Activated naive CD8-positive, alpha-beta T cell treated with anti-CD3 and anti-CD28 coated beads, Interleukin-2, amount 50 U/mL, for 24 hours (primary cell): ENCODE measurements at regions not wholly inside any gene's neighbourhood (a gene's known extent, or its start where the extent isn't known, plus 50 kb on each side); places are given as distances from the start of the nearest gene placed in this dataset.
"Not testable (repeated sequence)": the region's sequence is repeated elsewhere in the genome, so short reads cannot be mapped to it uniquely, and the experiment has no call there.

ENCODE experiments used
- ATAC-seq: fragments of 150-1000 bp; cut with Tn5 transposase; one replicate; pipeline ENCODE4 v1.10.0; 2021
- DNase-seq: peaks from one replicate; pipeline ENCODE4 v3.0.0; 2021
- H3K27ac Mint-ChIP-seq: one replicate; pipeline ENCODE4 v1.8.0; 2021; ENCODE audit warnings: mild to moderate bottlenecking, mixed read lengths
- H3K27me3 Mint-ChIP-seq: one replicate; pipeline ENCODE4 v1.8.0; 2021; ENCODE audit warnings: mixed read lengths
- H3K36me3 Mint-ChIP-seq: one replicate; pipeline ENCODE4 v1.8.0; 2021; ENCODE audit warnings: low read depth, mixed read lengths
- H3K4me1 Mint-ChIP-seq: one replicate; pipeline ENCODE4 v1.8.0; 2021; ENCODE audit warnings: mixed read lengths
- H3K4me3 Mint-ChIP-seq: one replicate; pipeline ENCODE4 v1.8.0; 2021; ENCODE audit warnings: mild to moderate bottlenecking, moderate library complexity, mixed read lengths
- H3K9me3 Mint-ChIP-seq: one replicate; pipeline ENCODE4 v1.8.0; 2021; ENCODE audit warnings: mixed read lengths

- H3K27me3 Mint-ChIP-seq = no peaks in the 10 kb centered on the region
- ATAC-seq (no peak), DNase-seq (no peak)
- no peaks in the 10 kb centered on the region for H3K36me3 Mint-ChIP-seq
- no peak overlapping the region for H3K27ac Mint-ChIP-seq
- H3K4me1 Mint-ChIP-seq = no peaks in the 10 kb centered on the region
- H3K9me3 Mint-ChIP-seq = peaks cover 5% of the 10 kb centered on the region
- no peak overlapping the region for H3K4me3 Mint-ChIP-seq
Measured at GRCh38 chr4:126894963-126895362, 737.8 kb upstream of the INTU start.

- no peak for ATAC-seq
Measured at GRCh38 chr4:126895988-126896570, 736.7 kb upstream of the INTU start.

GRCh38 chr4:126897038-126897437 lies 735.7 kb upstream of the INTU start:
- Mint-ChIP-seq H3K36me3 (no peaks in the 10 kb centered on the region), H3K27me3 (no peaks in the 10 kb centered on the region), H3K27ac (no peak overlapping the region), H3K9me3 (peaks cover 5% of the 10 kb centered on the region), H3K4me1 (no peaks in the 10 kb centered on the region), H3K4me3 (no peak overlapping the region)
- DNase-seq = no peak
- no peak for ATAC-seq

More at GRCh38 chr4:126895988-126896570, 736.7 kb upstream of the INTU start:
- Mint-ChIP-seq H3K9me3 (peaks cover 5% of the 10 kb centered on the region), H3K36me3 (no peaks in the 10 kb centered on the region), H3K4me1 (no peaks in the 10 kb centered on the region), H3K27me3 (no peaks in the 10 kb centered on the region), H3K27ac (no peak overlapping the region), H3K4me3 (no peak overlapping the region)
- no peak for DNase-seq

- Mint-ChIP-seq H3K4me3 (no peak overlapping the region), H3K4me1 (no peaks in the 10 kb centered on the region), H3K27ac (no peak overlapping the region), H3K27me3 (no peaks in the 10 kb centered on the region), H3K36me3 (no peaks in the 10 kb centered on the region), H3K9me3 (peaks cover 5% of the 10 kb centered on the region)
- ATAC-seq (no peak), DNase-seq (no peak)
Measured at GRCh38 chr4:126898815-126899214, 733.9 kb upstream of the INTU start.

- H3K36me3 Mint-ChIP-seq = no peaks in the 10 kb centered on the region
- no peak for ATAC-seq
- H3K4me1 Mint-ChIP-seq = no peaks in the 10 kb centered on the region
- no peak for DNase-seq
- H3K9me3 Mint-ChIP-seq = peaks cover 5% of the 10 kb centered on the region
- no peak overlapping the region for H3K27ac Mint-ChIP-seq
- H3K4me3 Mint-ChIP-seq = no peak overlapping the region
- no peaks in the 10 kb centered on the region for H3K27me3 Mint-ChIP-seq
Measured at GRCh38 chr4:126899331-126899801, 733.4 kb upstream of the INTU start.

- no peak for ATAC-seq
- H3K36me3 Mint-ChIP-seq = no peaks in the 10 kb centered on the region
Measured at GRCh38 chr4:126906466-126906865, 726.3 kb upstream of the INTU start.

GRCh38 chr4:126907389-126907788 lies 725.4 kb upstream of the INTU start:
- ATAC-seq = no peak
- Mint-ChIP-seq H3K27me3 (no peaks in the 10 kb centered on the region), H3K4me3 (no peak overlapping the region), H3K27ac (no peak overlapping the region), H3K4me1 (no peaks in the 10 kb centered on the region), H3K9me3 (peaks cover 10% of the 10 kb centered on the region), H3K36me3 (no peaks in the 10 kb centered on the region)
- no peak for DNase-seq

More at GRCh38 chr4:126906466-126906865, 726.3 kb upstream of the INTU start:
- Mint-ChIP-seq H3K27me3 (no peaks in the 10 kb centered on the region), H3K27ac (no peak overlapping the region), H3K4me1 (no peaks in the 10 kb centered on the region), H3K4me3 (no peak overlapping the region), H3K9me3 (peaks cover 10% of the 10 kb centered on the region)
- DNase-seq = no peak

- Mint-ChIP-seq H3K4me3 (no peak overlapping the region), H3K27ac (no peak overlapping the region), H3K4me1 (no peaks in the 10 kb centered on the region), H3K27me3 (no peaks in the 10 kb centered on the region), H3K9me3 (peaks cover 27% of the 10 kb centered on the region), H3K36me3 (no peaks in the 10 kb centered on the region)
- DNase-seq (no peak), ATAC-seq (no peak)
Measured at GRCh38 chr4:126916049-126916625, 716.6 kb upstream of the INTU start.

- H3K9me3 Mint-ChIP-seq = peaks cover 27% of the 10 kb centered on the region
- DNase-seq = no peak
- no peaks in the 10 kb centered on the region for H3K4me1 Mint-ChIP-seq
- H3K27ac Mint-ChIP-seq = no peak overlapping the region
- H3K4me3 Mint-ChIP-seq = no peak overlapping the region
- H3K27me3 Mint-ChIP-seq = no peaks in the 10 kb centered on the region
- no peaks in the 10 kb centered on the region for H3K36me3 Mint-ChIP-seq
- ATAC-seq = no peak
Measured at GRCh38 chr4:126916626-126917140, 716.1 kb upstream of the INTU start.

GRCh38 chr4:126922328-126922938 lies 710.3 kb upstream of the INTU start:
- not testable (repeated sequence) for H3K4me3 Mint-ChIP-seq, ATAC-seq, H3K27me3 Mint-ChIP-seq, H3K27ac Mint-ChIP-seq, H3K36me3 Mint-ChIP-seq, DNase-seq, H3K4me1 Mint-ChIP-seq
- H3K9me3 Mint-ChIP-seq = peaks cover 20% of the 10 kb centered on the region

GRCh38 chr4:126924237-126924636 lies 708.5 kb upstream of the INTU start:
- peaks cover 9% of the 10 kb centered on the region for H3K9me3 Mint-ChIP-seq
- no peaks in the 10 kb centered on the region for H3K36me3 Mint-ChIP-seq
- H3K27ac Mint-ChIP-seq = no peak overlapping the region
- DNase-seq (no peak), ATAC-seq (no peak)
- H3K4me1 Mint-ChIP-seq = no peaks in the 10 kb centered on the region
- H3K4me3 Mint-ChIP-seq = no peak overlapping the region
- H3K27me3 Mint-ChIP-seq = no peaks in the 10 kb centered on the region

- H3K4me3 Mint-ChIP-seq, H3K4me1 Mint-ChIP-seq, H3K27ac Mint-ChIP-seq, DNase-seq, H3K9me3 Mint-ChIP-seq, H3K27me3 Mint-ChIP-seq, ATAC-seq, H3K36me3 Mint-ChIP-seq: not testable (repeated sequence)
Measured at GRCh38 chr4:126930059-126930458, 702.7 kb upstream of the INTU start.

- Mint-ChIP-seq H3K36me3 (no peaks in the 10 kb centered on the region), H3K27ac (no peak overlapping the region), H3K4me3 (no peak overlapping the region), H3K27me3 (no peaks in the 10 kb centered on the region), H3K4me1 (no peaks in the 10 kb centered on the region), H3K9me3 (no peaks in the 10 kb centered on the region)
- DNase-seq (no peak), ATAC-seq (no peak)
Measured at GRCh38 chr4:126935801-126936200, 697.0 kb upstream of the INTU start.

- no peak overlapping the region for H3K4me3 Mint-ChIP-seq
- DNase-seq = no peak
- ATAC-seq = no peak
- H3K4me1 Mint-ChIP-seq = no peaks in the 10 kb centered on the region
- H3K36me3 Mint-ChIP-seq = no peaks in the 10 kb centered on the region
- no peak overlapping the region for H3K27ac Mint-ChIP-seq
- H3K27me3 Mint-ChIP-seq = no peaks in the 10 kb centered on the region
- H3K9me3 Mint-ChIP-seq = no peaks in the 10 kb centered on the region
Measured at GRCh38 chr4:126937342-126937741, 695.4 kb upstream of the INTU start.

- no peaks in the 10 kb centered on the region for H3K4me1 Mint-ChIP-seq
- no peaks in the 10 kb centered on the region for H3K36me3 Mint-ChIP-seq
- no peaks in the 10 kb centered on the region for H3K27me3 Mint-ChIP-seq
- no peak overlapping the region for H3K27ac Mint-ChIP-seq
- no peak for DNase-seq
- H3K4me3 Mint-ChIP-seq = no peak overlapping the region
- no peak for ATAC-seq
- no peaks in the 10 kb centered on the region for H3K9me3 Mint-ChIP-seq
Measured at GRCh38 chr4:126937846-126938422, 694.8 kb upstream of the INTU start.
